HG03045 (cell line): ENCODE measurements at regions not wholly inside any gene's neighbourhood (a gene's known extent, or its start where the extent isn't known, plus 50 kb on each side); places are given as distances from the start of the nearest gene placed in this dataset.

Source experiments
- ATAC-seq: cut with Tn5 transposase; IDR thresholded peaks from one replicate; pipeline ENCODE4 v1.9.1; 2021; ENCODE audit warnings: mild to moderate bottlenecking, moderate library complexity; ENCODE audit not compliant: unreplicated experiment

- no peak for ATAC-seq
Measured at GRCh38 chr19:28023064-28023463, 1189.9 kb downstream of the UQCRFS1 start.

- ATAC-seq = no peak
Measured at GRCh38 chr19:28022506-28022905, 1190.4 kb downstream of the UQCRFS1 start.

GRCh38 chr19:28021259-28022185 lies 1191.4 kb downstream of the UQCRFS1 start:
- ATAC-seq = no peak

- ATAC-seq = no peak
Measured at GRCh38 chr19:28020619-28021258, 1192.2 kb downstream of the UQCRFS1 start.

GRCh38 chr19:28019901-28020300 lies 1193.0 kb downstream of the UQCRFS1 start:
- no peak for ATAC-seq

- no peak for ATAC-seq
Measured at GRCh38 chr19:28019371-28019770, 1193.6 kb downstream of the UQCRFS1 start.

- ATAC-seq = no peak
Measured at GRCh38 chr19:28018499-28018898, 1194.5 kb downstream of the UQCRFS1 start.

- ATAC-seq = no peak
Measured at GRCh38 chr19:28014615-28015405, 1198.1 kb downstream of the UQCRFS1 start.

- ATAC-seq = no peak
Measured at GRCh38 chr19:28012361-28012760, 1200.6 kb downstream of the UQCRFS1 start.

- ATAC-seq = no peak
Measured at GRCh38 chr19:28010656-28011055, 1202.3 kb downstream of the UQCRFS1 start.

GRCh38 chr19:28009696-28010095 lies 1203.3 kb downstream of the UQCRFS1 start:
- no peak for ATAC-seq

GRCh38 chr19:28008695-28009094 lies 1204.3 kb downstream of the UQCRFS1 start:
- no peak for ATAC-seq

- no peak for ATAC-seq
Measured at GRCh38 chr19:28003543-28003942, 1209.4 kb downstream of the UQCRFS1 start.

- no peak for ATAC-seq
Measured at GRCh38 chr19:27997069-27997468, 1215.9 kb downstream of the UQCRFS1 start.

- ATAC-seq = no peak
Measured at GRCh38 chr19:27993619-27994570, 1219.1 kb downstream of the UQCRFS1 start.

- ATAC-seq = no peak
Measured at GRCh38 chr19:27986299-27986698, 1226.7 kb downstream of the UQCRFS1 start.

- ATAC-seq = no peak
Measured at GRCh38 chr19:27975419-27976005, 1237.4 kb downstream of the UQCRFS1 start.

GRCh38 chr19:27974082-27974513 lies 1238.9 kb downstream of the UQCRFS1 start:
- ATAC-seq = no peak

- ATAC-seq = no peak
Measured at GRCh38 chr19:27972291-27973040, 1240.5 kb downstream of the UQCRFS1 start.
